Testis (tissue), 2 donors: ENCODE measurements at regions not wholly inside any gene's neighbourhood (a gene's known extent, or its start where the extent isn't known, plus 50 kb on each side); places are given as distances from the start of the nearest gene placed in this dataset.

Experiments
- POLR2A ChIP-seq: fragments of 450-650 bp; IDR thresholded peaks from one replicate; pipeline ENCODE4 v1.6.1; 2017; ENCODE audit warnings: antibody characterized with exemption, mild to moderate bottlenecking, moderate library complexity
- TF ChIP-seq, protein P1 (sequence below), 3 experiments: fragments of 450-650 bp in 2 of 3; fragments of 200-600 bp in 1 of 3; sonication (generic) in 1 of 3; IDR thresholded peaks; one replicate each; pipeline ENCODE4 v1.5.1; 2016 to 2019; ENCODE audit warnings: antibody characterized with exemption in 3 of 3, mild to moderate bottlenecking in 2 of 3, moderate library complexity in 1 of 3

DNA sequence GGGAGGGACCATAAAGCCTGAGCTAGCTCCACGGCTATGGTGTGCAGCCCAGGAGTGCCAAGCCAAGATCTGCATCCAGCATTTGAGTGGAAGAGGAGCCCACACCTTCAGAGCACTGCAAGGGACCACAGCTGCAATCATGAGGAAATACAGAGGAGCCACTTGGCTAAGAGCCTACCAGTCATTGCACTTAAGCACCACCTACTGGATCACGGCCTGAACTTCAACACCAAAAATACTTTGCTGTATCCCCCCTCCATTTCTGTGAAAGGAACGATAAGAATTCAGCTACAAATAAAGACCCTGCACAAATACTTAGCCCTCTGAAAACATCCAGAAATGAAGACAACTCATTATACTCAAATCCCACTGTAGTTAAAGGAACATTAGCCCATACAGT is 545.3 kb downstream of the TSN start:
- TF ChIP-seq, protein P1, sequence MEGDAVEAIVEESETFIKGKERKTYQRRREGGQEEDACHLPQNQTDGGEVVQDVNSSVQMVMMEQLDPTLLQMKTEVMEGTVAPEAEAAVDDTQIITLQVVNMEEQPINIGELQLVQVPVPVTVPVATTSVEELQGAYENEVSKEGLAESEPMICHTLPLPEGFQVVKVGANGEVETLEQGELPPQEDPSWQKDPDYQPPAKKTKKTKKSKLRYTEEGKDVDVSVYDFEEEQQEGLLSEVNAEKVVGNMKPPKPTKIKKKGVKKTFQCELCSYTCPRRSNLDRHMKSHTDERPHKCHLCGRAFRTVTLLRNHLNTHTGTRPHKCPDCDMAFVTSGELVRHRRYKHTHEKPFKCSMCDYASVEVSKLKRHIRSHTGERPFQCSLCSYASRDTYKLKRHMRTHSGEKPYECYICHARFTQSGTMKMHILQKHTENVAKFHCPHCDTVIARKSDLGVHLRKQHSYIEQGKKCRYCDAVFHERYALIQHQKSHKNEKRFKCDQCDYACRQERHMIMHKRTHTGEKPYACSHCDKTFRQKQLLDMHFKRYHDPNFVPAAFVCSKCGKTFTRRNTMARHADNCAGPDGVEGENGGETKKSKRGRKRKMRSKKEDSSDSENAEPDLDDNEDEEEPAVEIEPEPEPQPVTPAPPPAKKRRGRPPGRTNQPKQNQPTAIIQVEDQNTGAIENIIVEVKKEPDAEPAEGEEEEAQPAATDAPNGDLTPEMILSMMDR (IDR thresholded peaks at IDR 0.05), result no peak
- TF ChIP-seq POLR2A, result no peak
